ENCODE measurements at regions not wholly inside any gene's neighbourhood (a gene's known extent, or its start where the extent isn't known, plus 50 kb on each side); places are given as distances from the start of the nearest gene placed in this dataset.

- TF ChIP-seq CTCF (conservative IDR thresholded peaks at IDR 0.05; ENCODE audit: low read depth) = no peak
- POLR2A ChIA-PET (ENCODE audit: low non-redundant PET) = no interaction called here
- no peak for DNase-seq (ENCODE audit: low spot score)
- H3K27ac ChIP-seq = no peak overlapping the region
- CTCF ChIA-PET = no interaction called here
Observed at GRCh38 chr2:118268268-118268667, 180.0 kb downstream of the INSIG2 start.

- no peak for TF ChIP-seq CTCF (conservative IDR thresholded peaks at IDR 0.05; ENCODE audit: low read depth)
- DNase-seq (ENCODE audit: low spot score) = no peak
- no peak overlapping the region for H3K27ac ChIP-seq
- POLR2A ChIA-PET (ENCODE audit: low non-redundant PET) = no interaction called here
- CTCF ChIA-PET = no interaction called here
Observed at GRCh38 chr2:118265873-118266455, 177.7 kb downstream of the INSIG2 start.

- CTCF ChIA-PET = no interaction called here
- DNase-seq (ENCODE audit: low spot score) = no peak
- TF ChIP-seq CTCF (conservative IDR thresholded peaks at IDR 0.05; ENCODE audit: low read depth) = no peak
- H3K27ac ChIP-seq = no peak overlapping the region
- POLR2A ChIA-PET (ENCODE audit: low non-redundant PET) = no interaction called here
Observed at GRCh38 chr2:118264232-118264990, 176.1 kb downstream of the INSIG2 start.

- DNase-seq (ENCODE audit: low spot score) = no peak
- ChIA-PET CTCF (no interaction called here), POLR2A (ENCODE audit: low non-redundant PET) (no interaction called here)
- TF ChIP-seq CTCF (conservative IDR thresholded peaks at IDR 0.05; ENCODE audit: low read depth) = no peak
- H3K27ac ChIP-seq = no peak overlapping the region
Observed at GRCh38 chr2:118257696-118258095, 169.4 kb downstream of the INSIG2 start.

GRCh38 chr2:118255771-118256372, 167.6 kb downstream of the INSIG2 start:
- TF ChIP-seq CTCF (conservative IDR thresholded peaks at IDR 0.05; ENCODE audit: low read depth) = no peak
- DNase-seq (ENCODE audit: low spot score) = no peak
- CTCF ChIA-PET = no interaction called here
- no peak overlapping the region for H3K27ac ChIP-seq
- POLR2A ChIA-PET (ENCODE audit: low non-redundant PET) = no interaction called here

GRCh38 chr2:118255301-118255700, 167.0 kb downstream of the INSIG2 start:
- POLR2A ChIA-PET (ENCODE audit: low non-redundant PET) = no interaction called here

More at GRCh38 chr2:118255301-118255700, 167.0 kb downstream of the INSIG2 start:
- CTCF ChIA-PET = no interaction called here
- no peak for TF ChIP-seq CTCF (conservative IDR thresholded peaks at IDR 0.05; ENCODE audit: low read depth)
- DNase-seq (ENCODE audit: low spot score) = no peak
- no peak overlapping the region for H3K27ac ChIP-seq

Measured in RWPE1 (cell line).